HK-2 (cell line): ENCODE measurements at regions not wholly inside any gene's neighbourhood (a gene's known extent, or its start where the extent isn't known, plus 50 kb on each side); places are given as distances from the start of the nearest gene placed in this dataset.

Source experiments
- DNase-seq: peaks from one replicate; pipeline ENCODE4 v3.0.0-alpha.2; 2018; ENCODE audit not compliant: unreplicated experiment

DNA sequence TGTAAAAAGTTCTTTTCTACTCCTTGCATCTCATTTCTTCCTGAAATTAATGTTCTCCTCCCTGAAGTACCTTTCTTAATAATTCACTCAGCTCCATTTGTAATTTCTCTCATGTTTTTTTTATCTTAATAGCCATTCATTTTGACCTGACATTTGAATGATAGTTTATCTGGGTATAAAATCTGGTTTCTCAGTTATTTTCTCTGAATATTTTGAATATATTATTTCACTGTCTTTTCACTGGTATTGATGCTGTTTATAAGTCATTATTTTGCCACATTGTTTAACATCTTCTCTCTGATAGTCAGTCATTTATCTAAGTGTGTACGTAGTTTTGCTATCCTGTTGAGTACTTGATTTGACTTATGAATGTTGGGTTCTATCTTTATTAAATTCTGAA lies 68.8 kb upstream of the ARHGAP18 start:
- DNase-seq, result no peak

DNA sequence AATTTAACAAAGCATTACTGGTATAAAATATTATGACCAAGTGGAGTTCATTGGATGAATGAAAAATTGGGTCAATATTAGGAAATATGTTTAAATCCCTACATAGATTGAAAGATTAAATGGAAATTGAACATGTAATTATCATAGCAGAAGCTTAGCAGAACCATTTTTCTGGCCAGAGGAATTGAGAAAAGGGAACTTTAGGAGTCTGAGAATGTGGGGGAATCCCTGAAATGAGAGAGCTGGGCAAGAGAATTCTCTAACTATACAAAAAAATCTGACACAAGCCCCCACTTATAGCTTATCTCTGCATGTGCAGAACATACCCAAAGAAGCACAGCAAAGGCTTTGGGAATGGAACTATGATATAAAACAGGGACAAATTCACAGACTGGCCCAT lies 67.4 kb upstream of the ARHGAP18 start:
- DNase-seq, result no peak

DNA sequence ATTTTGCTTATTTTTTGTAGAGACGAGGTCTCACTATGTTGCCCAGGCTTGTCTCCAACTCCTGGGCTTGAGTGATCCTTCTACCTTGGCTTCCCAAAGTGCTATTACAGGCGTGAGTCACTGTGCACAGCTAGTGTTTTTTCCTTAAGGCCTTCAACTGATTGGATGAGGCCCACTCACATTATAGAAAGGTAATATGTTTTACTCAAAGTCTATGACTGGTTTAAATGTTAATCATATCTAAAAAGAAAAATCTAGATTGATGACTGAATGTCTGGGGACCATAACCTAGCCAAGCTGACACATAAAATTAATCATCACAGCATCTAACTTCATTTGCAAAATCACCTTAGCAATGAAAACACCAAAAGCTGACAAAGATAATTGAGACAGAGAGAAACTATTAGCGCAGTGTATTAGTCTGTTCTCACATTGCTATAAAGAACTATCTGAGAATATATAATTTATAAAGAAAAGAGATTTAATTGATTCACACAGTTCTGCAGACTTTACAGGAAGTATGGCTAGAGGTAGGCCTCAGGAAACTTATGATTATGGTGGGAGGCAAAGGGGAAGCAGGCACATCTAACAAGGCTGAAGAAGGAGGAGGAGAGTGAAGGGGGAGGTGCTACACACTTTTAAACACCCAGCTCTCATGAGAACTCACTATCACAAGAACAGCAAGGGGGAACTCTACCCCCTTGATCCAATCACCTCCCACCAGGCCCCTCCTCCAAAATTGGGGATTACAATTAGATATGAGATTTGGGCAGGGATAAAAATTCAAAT lies 66.8 kb upstream of the ARHGAP18 start:
- no peak for DNase-seq

DNA sequence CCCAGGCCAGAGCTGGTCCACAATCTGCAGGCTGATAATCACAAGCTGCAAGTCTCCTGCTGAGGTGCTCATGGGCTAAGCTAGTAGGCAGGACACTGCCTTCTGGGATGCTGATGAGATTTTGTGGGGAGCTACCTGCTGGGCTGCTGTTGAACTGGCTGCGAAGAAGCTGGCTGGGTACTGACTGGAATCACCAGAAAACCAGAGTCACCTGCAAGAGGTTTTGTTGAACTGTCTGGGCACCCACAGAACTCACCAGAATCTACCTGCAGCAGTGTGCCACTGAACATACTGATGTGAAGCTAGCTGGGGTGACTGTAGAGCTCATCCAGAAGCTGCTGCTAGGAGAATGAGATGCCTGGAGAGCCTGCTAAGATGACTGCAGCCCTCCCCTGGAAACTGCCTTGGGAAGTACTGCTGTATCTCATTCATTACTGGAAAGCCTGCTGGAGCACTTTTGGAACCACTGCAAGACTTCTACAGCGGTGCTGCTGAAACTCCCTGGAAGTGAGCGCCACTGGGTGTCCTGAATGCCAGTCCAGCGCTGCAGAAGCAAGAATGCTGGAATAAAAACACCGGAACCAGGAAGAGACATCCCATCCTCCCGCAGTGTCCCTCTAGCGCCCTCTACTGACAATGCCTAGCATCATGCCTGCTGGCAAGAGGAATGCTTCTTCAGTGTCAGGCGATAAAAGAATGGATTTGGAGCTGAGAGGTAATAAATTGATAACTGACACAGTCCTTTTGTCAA lies 64.9 kb upstream of the ARHGAP18 start:
- DNase-seq, result peak; percentile 72

DNA sequence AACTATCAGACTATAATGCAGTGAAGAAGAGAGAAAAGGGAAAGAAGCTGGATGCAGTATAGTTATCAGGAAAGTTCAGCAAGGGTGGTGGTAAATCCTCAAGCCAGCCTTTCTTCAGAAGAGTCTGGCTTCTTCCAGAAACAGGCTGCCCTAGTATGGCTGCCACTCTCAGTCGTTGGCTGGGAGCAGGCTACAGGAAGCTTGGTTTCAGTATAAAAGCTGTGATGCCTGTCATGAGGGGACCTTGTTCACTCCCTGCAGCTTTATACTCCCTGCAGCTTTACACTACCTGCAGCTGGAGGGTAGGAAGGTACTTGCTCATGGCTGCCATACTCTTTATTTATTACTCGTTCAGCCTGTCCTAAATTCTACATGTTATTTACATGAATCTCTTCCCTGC lies 63.3 kb upstream of the ARHGAP18 start:
- no peak for DNase-seq

DNA sequence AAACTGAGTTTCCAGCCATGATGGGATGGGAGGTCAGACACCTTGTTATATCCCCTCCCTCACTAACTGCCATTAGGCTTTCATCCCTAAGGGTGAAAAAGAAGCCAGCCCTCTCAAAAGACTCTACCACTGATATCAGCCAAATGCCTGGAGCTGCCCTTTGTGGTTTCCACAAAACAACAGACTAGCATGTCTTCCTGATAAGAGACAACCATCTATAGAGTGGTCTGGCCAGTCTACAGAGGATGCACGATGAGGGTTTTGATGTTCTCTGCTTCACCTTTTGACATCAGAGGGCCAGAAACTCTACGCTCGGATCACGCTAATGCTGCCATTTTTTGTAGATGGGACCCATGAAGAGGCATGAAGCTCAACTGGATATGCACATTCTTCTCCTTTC lies 61.7 kb upstream of the ARHGAP18 start:
- DNase-seq, result no peak

DNA sequence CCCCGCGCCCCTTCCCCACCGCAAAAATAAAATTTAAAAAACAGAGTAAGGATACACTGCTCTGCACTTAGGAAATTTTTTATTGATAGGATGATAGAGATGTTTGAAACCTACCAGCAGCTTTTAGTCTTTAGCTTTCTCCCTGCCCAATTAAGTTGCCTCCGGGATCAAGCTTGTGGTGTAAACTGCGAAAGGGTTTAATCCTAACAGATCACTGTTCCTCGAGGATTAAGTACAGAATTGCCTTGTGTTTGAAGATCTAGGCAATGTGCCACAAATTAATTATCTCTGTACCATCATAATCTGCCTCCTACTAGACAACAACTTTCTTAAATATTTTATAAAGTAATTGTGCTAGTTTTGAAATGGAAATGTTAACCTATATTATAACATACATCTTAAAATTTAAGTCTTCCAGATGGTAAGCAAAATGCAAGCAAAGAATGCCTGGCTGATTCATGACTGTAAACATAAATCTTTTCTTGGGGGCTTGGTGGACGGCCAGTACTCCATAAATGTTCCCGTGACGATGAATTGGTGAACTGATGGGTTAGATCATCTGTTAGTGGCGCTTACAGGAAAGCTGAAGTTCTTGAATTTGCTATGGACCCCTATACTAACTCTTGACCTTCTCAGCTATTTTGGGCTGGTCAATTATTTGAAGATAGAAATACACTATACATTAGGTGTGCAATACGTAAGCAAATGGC lies 58.0 kb upstream of the ARHGAP18 start:
- no peak for DNase-seq

DNA sequence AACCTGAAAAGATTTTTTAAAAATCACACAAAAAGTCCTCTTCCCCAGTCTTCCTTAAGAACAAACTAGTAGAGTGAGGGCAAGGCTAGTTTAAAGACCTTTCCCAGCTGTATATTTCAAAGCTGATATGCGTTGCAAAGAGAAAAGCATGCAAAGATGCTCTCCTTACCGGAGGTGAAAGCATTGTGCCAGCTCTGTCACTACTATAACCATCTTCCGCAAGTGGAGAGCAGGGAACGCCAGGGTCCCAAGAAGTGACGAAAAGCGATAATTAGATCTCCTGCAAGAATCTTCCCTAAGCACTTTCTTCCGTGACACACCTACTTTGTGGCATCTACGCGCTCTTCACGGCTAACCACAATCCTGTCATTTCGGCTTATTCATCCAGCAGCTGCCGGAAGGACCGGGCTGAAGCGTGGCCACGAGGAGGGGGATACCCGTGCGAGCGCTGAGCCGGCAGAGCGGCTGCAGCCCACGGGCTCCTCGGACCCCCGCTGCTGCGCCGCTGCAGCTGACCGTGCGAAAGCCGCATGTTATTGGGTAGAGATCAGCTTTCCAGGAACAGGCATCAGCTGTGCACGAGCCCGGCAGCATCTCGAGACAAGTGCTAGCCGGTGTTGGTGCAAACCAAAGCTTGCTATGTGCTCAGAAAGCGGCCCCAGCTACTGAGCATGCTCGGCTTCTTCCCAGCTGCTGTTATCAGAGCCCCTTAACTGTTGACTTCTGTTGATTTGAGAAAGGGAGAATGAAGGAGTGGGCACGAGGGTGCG lies 57.2 kb upstream of the ARHGAP18 start:
- peak; percentile 54 for DNase-seq

DNA sequence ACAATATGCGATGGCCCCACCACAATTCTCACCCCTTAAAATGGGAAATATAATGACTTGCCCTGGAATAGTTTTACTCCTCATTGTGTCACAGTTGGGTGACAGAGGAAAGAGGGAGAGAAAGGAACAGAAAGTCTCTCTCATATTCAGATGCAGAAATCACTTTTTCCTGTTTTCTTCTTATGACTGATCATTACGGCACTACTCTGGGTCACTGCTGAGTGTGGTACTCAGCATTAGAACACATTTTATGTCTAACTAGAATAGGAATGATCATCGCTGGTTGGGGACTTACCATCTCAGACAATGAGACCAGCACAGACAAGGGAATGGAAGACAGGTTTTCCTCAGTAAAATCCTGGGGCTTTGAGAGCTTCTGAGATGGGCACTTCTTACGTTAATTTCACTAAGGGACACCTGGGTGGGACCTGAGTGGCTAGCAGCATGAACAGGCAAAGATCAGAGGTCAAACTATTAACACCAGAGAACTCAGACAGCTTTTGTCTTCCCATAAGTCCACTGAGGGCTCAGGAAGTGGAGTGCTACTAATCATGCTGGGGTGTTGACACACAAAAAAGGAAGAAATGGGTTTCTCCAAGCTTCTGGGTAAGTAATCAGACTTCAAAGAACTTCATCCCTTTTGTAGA lies 54.9 kb upstream of the ARHGAP18 start:
- no peak for DNase-seq

DNA sequence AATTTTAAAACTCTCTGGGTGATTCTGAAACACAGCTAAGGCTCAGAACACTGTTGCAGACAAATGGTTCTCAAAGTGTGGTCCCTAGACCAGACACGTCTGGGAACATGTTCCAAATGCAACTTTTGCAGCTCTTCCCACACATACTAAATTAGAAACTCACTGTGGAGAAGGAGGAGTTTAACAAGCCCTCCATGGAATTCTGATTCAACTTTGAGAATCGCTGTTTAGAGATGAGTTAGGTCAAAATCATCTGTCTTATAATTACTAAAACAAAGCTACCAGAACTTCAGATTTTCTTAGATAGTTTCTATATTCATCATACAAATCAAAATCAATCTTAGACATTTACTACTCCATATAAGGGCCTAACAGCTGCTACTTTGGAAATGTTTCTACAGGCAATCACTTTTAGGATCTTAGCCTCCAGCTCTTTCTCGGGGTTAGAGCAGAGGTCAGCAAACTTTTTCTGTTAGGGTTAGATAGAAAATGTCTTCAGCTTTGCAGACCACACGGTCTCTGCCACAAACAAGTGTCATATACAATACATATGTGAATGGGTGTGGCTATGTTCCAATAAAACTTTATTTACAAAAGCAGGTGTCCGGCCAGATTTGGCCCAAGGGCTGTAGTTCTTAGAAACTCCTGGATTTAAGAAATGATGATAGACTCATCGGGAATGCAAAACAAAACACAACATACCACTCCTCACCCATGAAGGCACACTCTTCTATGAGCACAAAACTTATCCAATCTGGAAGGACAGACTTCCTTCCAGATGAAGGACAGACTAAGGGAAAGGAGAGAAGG lies 50.0 kb upstream of the ARHGAP18 start:
- DNase-seq, result no peak
